Activated naive CD8-positive, alpha-beta T cell treated with anti-CD3 and anti-CD28 coated beads, Interleukin-2, amount 50 U/mL, for 24 hours (primary cell): ENCODE measurements at regions not wholly inside any gene's neighbourhood (a gene's known extent, or its start where the extent isn't known, plus 50 kb on each side); places are given as distances from the start of the nearest gene placed in this dataset.
"Not testable (repeated sequence)": the region's sequence is repeated elsewhere in the genome, so short reads cannot be mapped to it uniquely, and the experiment has no call there.

ENCODE experiments used
- ATAC-seq: fragments of 150-1000 bp; cut with Tn5 transposase; one replicate; pipeline ENCODE4 v1.10.0; 2021
- DNase-seq: peaks from one replicate; pipeline ENCODE4 v3.0.0; 2021
- H3K27ac Mint-ChIP-seq: one replicate; pipeline ENCODE4 v1.8.0; 2021; ENCODE audit warnings: mild to moderate bottlenecking, mixed read lengths
- H3K27me3 Mint-ChIP-seq: one replicate; pipeline ENCODE4 v1.8.0; 2021; ENCODE audit warnings: mixed read lengths
- H3K36me3 Mint-ChIP-seq: one replicate; pipeline ENCODE4 v1.8.0; 2021; ENCODE audit warnings: low read depth, mixed read lengths
- H3K4me1 Mint-ChIP-seq: one replicate; pipeline ENCODE4 v1.8.0; 2021; ENCODE audit warnings: mixed read lengths
- H3K4me3 Mint-ChIP-seq: one replicate; pipeline ENCODE4 v1.8.0; 2021; ENCODE audit warnings: mild to moderate bottlenecking, moderate library complexity, mixed read lengths
- H3K9me3 Mint-ChIP-seq: one replicate; pipeline ENCODE4 v1.8.0; 2021; ENCODE audit warnings: mixed read lengths

DNA sequence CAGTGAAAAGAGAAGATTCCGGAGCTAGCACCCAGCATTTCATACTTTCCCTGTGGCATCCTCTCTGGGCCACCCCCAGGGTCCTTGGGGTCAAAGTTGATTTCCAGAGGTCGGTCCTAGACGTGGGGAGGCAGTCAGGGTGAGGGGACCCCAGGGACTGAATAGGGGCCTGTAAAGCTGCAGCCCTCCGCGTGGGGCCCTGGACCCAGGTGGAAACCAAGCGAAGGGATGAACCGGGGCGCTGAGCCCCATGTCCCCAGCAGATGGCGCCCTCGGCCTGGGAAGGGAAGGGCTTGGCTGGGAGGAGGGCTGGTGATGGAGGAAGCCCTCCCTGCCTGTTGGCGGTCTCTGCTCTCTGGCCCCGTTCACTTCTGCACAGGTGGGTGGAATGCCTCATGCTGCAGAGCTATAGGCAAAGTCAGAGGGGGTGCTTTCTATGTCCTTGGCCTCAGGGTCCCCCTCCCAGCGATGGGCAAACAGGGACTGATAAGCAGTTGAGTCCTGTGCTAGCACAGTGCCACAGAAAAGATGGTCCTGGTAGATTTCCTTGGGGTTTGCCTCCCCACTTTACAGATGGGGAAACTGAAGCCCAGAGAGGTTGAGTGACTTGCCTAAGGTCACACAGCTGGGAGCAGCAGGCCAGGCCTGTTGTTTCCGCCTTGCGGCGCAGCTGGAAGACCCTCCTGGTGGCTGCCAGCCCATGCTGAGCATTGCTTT, 163.4 kb upstream of the CIBAR2 start:
- H3K36me3 Mint-ChIP-seq = no peaks in the 10 kb centered on the region
- no peaks in the 10 kb centered on the region for H3K9me3 Mint-ChIP-seq
- H3K4me1 Mint-ChIP-seq = no peaks in the 10 kb centered on the region
- peaks cover 2% of the 10 kb centered on the region for H3K27me3 Mint-ChIP-seq
- DNase-seq = peak; percentile 83
- no peak overlapping the region for H3K27ac Mint-ChIP-seq
- peak; percentile 74 for ATAC-seq
- H3K4me3 Mint-ChIP-seq = no peak overlapping the region

DNA sequence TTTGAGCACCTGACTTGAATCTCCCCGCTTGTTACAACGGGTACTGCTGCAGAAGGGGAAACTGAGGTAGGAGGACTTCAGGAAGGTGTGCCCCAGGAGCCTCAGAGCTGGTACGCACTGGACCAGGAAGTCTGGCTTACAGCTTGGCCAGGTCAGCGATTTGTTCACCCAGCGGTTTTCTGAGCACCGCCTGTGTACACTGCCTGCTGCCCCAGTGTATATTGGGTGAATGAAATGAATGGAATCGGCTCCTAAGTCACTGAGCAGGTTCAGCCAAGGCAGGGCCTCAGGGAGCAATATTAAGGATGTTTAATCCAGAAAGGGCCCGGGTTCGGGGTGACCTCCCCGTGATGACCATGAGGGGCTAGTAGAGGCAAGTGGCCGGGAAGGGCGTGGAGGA, 164.0 kb upstream of the CIBAR2 start:
- ATAC-seq = no peak
- H3K36me3 Mint-ChIP-seq = no peaks in the 10 kb centered on the region
- no peak overlapping the region for H3K4me3 Mint-ChIP-seq
- no peaks in the 10 kb centered on the region for H3K4me1 Mint-ChIP-seq
- H3K27ac Mint-ChIP-seq = no peak overlapping the region
- H3K9me3 Mint-ChIP-seq = no peaks in the 10 kb centered on the region
- DNase-seq = no peak
- H3K27me3 Mint-ChIP-seq = peaks cover 2% of the 10 kb centered on the region

DNA sequence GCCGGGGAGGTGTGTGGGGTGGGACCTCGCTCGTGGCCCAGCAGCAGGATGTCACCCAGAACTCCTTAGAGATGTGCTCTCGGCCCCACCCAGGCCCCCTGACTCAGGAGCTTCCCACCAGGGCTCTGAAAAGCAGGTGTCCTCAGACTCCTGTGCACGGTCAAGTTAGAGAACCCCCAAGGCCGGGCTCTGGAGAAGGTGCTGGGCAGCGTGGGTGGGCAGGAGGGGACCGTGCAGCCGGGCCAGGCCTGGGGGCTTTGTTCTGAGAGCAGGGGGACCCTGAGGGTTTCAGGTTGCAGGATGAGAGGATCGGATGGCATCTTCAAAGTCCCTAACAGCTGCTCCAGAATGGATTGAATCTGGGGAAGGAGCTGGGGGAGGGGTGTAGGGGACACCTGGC, 164.4 kb upstream of the CIBAR2 start:
- no peaks in the 10 kb centered on the region for H3K36me3 Mint-ChIP-seq
- H3K27ac Mint-ChIP-seq = no peak overlapping the region
- peaks cover 2% of the 10 kb centered on the region for H3K27me3 Mint-ChIP-seq
- no peak overlapping the region for H3K4me3 Mint-ChIP-seq
- no peaks in the 10 kb centered on the region for H3K4me1 Mint-ChIP-seq
- DNase-seq (no peak), ATAC-seq (no peak)
- no peaks in the 10 kb centered on the region for H3K9me3 Mint-ChIP-seq

DNA sequence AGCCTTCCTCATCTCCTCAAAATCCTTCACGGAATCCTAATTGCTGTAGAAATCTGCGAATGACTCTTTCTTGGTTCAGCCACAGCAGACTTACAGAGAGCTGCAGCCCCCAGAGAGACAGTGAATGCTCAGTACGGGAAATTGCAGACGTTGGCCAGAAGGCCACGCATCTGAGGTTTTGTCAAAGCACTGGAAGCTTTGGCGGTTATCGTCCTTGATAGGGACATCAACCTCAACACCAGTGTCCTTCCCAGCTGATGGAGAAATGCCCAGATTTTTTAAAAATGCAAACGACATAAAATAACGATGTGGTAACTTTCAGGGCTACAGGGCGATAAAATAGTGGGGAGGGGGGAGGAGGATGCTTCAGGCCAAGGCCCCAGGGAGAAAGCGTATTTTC, 166.6 kb upstream of the CIBAR2 start:
- H3K4me1 Mint-ChIP-seq = no peaks in the 10 kb centered on the region
- no peaks in the 10 kb centered on the region for H3K36me3 Mint-ChIP-seq
- no peak for DNase-seq
- ATAC-seq = no peak
- H3K27ac Mint-ChIP-seq = no peak overlapping the region
- no peaks in the 10 kb centered on the region for H3K9me3 Mint-ChIP-seq
- H3K4me3 Mint-ChIP-seq = no peak overlapping the region
- H3K27me3 Mint-ChIP-seq = no peaks in the 10 kb centered on the region

DNA sequence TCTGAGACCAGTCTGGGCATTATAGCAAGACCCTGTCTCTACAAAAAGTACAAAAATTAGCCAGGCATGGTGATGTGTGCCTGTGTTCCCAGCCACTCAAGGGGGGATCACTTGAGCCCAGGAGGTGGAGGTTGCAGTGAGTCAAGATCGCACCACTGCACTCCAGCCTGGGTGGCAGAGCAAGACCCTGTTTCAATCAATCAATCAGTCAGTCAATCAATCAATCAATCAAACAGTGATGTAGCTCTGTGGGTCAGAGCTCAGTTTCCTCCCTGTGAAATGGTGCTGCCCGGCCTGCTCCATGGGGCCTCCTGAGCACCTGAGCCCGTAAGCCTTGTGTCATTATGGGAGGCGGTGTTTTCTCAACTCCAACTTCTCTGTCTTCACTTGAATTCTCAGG, 167.1 kb upstream of the CIBAR2 start:
- Mint-ChIP-seq H3K4me1 (no peaks in the 10 kb centered on the region), H3K9me3 (no peaks in the 10 kb centered on the region), H3K4me3 (no peak overlapping the region), H3K27ac (no peak overlapping the region), H3K27me3 (no peaks in the 10 kb centered on the region), H3K36me3 (no peaks in the 10 kb centered on the region)
- DNase-seq = no peak
- no peak for ATAC-seq

DNA sequence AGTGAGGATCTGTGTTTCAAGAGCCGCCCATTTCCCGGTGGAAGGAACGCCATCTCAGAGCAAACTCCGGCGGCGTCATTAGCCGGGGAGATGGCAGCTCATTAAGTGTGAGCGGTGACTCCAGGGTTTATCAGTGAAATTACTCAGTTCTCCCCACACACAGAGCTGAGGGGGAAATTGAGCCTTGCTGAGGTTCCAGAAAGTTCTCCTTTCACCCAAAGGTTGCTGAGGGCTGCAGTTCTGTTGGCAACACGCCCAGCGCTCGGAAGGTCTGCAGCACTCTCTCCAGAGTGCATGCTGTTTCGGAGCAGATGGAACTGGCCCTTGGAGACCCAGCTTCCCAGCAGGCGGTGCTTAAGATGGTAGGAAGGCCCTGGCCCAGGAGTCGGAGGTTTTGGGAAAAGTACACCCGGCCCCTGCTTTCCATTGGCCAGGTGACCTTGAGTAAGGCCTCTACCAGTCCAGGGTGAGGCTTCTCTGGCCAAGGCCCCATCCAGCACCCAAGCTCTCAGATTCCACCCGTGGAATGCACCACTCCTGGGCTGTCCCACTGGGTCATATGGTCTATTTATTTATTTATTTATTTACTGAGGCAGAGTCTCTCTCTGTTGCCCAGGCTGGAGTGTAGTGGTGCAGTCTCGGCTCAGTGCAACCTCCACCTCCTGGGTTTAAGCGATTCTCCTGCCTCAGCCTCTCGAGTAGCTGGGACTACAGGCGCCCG, 167.7 kb upstream of the CIBAR2 start:
- no peaks in the 10 kb centered on the region for H3K27me3 Mint-ChIP-seq
- ATAC-seq (no peak), DNase-seq (no peak)
- H3K27ac Mint-ChIP-seq = no peak overlapping the region
- no peaks in the 10 kb centered on the region for H3K9me3 Mint-ChIP-seq
- H3K36me3 Mint-ChIP-seq = no peaks in the 10 kb centered on the region
- no peak overlapping the region for H3K4me3 Mint-ChIP-seq
- no peaks in the 10 kb centered on the region for H3K4me1 Mint-ChIP-seq

DNA sequence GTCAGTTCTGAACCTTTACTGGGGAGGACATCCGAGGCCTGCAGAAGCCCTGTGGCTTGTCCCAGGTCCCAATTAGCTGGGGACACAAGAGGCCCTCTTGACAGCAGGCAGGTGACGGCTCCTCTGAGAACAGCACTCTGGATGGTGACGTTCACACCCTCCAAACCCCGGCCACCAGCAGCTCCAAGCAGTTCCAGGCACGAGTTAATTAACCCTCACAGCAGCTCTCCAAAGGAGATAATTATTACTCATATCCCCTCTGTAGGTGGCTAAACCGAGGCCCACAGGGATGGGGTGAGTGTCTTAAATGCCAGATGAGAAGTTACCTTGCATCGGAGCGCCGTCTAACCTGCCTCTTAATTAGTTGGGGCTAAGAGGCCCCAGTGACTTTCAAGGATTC, 168.9 kb upstream of the CIBAR2 start:
- no peak overlapping the region for H3K27ac Mint-ChIP-seq
- H3K27me3 Mint-ChIP-seq = no peaks in the 10 kb centered on the region
- no peak for DNase-seq
- no peak for ATAC-seq
- no peaks in the 10 kb centered on the region for H3K9me3 Mint-ChIP-seq
- H3K4me3 Mint-ChIP-seq = no peak overlapping the region
- H3K36me3 Mint-ChIP-seq = no peaks in the 10 kb centered on the region
- H3K4me1 Mint-ChIP-seq = no peaks in the 10 kb centered on the region

DNA sequence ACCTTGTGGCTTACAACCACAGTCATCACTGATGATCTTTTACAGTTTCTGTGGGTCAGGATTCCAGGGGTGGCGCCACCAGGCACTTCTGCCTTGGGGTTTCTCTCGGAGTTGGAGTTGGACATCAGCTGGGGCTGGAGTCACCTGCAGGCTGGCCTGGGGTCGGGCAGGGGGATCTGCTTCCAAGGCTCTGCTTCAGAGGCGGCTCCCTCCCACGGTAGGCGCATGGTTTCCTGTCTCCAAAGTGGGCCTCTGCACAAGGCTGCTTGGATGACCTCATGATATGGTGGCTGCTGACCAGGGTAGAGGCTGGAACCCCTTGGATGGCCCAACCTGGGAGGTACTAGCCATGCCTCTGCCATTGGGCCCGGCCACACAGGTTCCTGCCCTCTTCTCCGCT, 170.6 kb upstream of the CIBAR2 start:
- Mint-ChIP-seq H3K9me3 (no peaks in the 10 kb centered on the region), H3K4me3 (no peak overlapping the region), H3K27ac (no peak overlapping the region), H3K27me3 (no peaks in the 10 kb centered on the region), H3K4me1 (no peaks in the 10 kb centered on the region), H3K36me3 (no peaks in the 10 kb centered on the region)
- DNase-seq (no peak), ATAC-seq (no peak)

DNA sequence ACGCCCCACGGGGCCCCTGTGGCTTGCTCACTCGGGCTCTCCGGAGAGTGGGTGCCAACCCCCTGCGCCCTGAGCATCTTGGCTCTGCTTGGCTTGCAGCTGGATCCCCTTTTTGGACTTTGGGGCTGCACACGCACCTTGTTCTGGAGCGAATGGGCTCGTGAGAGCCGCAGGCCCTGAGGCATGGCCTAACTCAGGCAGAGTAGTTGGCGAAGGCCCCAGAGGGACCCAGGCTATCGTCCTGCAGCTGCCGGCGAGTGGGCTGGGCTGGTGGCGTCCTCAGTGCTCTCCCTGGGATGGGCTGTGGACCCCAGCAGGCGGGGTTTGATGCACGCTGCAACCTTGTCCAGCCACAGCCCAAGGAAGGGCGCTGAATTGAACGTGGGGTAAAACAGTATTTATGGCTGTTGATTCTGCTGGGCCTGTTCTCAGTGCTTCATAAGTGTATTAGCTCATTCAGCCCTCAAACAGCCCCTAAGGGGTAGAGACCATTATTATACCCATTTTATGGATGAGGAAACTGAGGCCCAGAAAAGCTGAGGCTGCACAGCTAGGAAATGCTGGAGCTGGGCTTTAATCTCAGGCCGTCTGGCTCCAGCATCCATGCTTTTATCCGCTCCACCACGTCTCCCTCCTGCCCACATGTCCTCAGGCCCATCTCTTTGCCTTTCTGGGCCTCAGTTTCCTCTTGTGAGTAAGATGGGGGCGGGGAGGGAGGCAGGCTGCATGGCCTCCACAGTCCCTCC, 171.2 kb upstream of the CIBAR2 start:
- Mint-ChIP-seq H3K27ac (no peak overlapping the region), H3K36me3 (no peaks in the 10 kb centered on the region), H3K4me1 (no peaks in the 10 kb centered on the region), H3K27me3 (no peaks in the 10 kb centered on the region), H3K9me3 (no peaks in the 10 kb centered on the region), H3K4me3 (no peak overlapping the region)
- DNase-seq = no peak
- no peak for ATAC-seq

DNA sequence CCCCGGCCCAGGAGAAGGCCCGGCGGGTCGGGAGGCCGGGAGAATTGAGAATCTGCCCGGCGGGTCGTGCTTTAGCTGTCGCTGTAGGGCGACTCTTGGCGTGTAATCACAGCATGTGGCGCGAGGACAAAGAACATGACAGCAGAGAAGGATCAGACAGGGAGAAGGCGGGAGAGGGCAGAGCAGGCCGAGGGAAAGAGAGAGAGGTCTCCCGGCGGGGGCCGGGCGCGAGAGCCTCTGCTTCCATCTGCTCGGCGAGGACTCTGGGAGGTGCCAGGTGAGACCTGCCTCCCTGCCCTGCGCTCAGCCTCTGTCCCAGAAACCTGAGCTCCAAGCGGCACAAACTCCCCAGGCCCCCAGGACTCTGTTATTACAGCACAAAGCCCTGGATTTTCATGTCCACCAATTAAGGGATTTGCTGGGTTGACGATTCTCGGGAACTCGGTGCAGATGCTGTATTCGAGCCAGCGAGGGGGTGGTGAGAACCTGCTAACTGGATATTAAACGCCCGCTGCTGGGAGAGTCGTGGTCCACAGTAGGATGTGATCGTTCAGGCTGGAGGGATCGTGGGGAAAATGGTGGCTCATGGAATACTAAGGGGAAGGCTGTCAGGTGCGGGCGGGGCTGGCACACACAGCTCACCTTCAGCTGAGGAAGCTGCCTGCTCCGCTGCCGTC, 172.0 kb upstream of the CIBAR2 start:
- no peak overlapping the region for H3K4me3 Mint-ChIP-seq
- ATAC-seq (no peak), DNase-seq (no peak)
- no peaks in the 10 kb centered on the region for H3K27me3 Mint-ChIP-seq
- no peak overlapping the region for H3K27ac Mint-ChIP-seq
- H3K36me3 Mint-ChIP-seq = no peaks in the 10 kb centered on the region
- H3K9me3 Mint-ChIP-seq = no peaks in the 10 kb centered on the region
- H3K4me1 Mint-ChIP-seq = no peaks in the 10 kb centered on the region

DNA sequence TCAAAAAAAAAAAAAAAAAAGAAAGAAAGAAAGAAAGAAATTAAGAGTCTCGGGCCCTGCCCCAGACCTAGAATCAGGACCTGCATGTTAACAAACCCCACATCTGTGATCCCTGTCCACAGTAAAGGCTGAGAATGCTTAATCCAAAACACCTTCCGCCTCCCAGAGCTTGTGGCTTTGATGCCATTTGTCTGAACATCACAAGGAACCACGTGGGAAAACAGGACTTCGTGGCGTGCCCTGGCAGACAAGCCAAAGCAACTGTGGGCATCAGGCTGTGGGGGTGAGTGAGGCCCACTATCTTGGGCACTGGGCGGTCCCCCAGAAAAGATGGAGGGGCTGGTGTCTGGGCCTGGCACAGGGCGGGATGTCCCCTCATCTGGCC, 173.4 kb upstream of the CIBAR2 start:
- H3K4me1 Mint-ChIP-seq = no peaks in the 10 kb centered on the region
- H3K27me3 Mint-ChIP-seq = no peaks in the 10 kb centered on the region
- H3K9me3 Mint-ChIP-seq = no peaks in the 10 kb centered on the region
- no peak overlapping the region for H3K27ac Mint-ChIP-seq
- no peaks in the 10 kb centered on the region for H3K36me3 Mint-ChIP-seq
- ATAC-seq (no peak), DNase-seq (no peak)
- no peak overlapping the region for H3K4me3 Mint-ChIP-seq

DNA sequence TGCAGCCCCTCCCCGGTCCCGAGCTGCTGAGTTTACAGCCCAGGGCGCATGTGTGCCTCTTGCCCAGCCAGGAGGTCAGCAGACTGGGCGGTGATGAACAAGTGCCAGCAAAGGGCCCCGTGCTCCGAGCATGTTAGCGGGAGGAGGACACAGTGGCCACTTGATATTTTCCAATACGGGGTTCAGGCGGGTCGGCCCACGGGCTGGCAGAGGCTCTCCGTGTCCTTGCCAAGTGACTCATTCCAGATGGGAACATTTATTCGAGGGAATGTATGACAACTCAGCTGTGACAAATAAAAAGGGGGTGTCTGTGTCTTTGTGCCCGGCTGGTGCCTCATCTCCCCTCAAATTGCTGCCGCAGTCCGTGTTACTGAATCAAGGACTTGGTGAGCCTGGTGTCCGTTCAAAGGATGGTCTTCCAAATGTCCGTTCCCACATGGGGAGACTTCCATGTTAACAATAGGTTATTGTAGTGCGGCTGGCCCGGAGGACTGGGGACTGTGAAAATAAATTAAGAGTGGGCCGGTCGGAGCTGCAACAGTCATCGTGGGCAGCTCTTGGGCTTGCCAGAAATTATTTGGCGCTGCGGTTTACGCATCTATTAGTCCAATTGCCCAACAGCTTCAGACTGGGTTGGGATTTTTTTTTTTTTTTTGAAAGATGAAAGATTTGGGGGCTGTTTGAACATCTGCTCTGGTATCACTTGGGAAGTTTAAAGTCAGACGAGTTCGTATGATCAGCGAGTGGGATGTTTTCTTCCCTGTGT, 174.0 kb upstream of the CIBAR2 start:
- Mint-ChIP-seq H3K27ac (no peak overlapping the region), H3K4me1 (no peaks in the 10 kb centered on the region), H3K27me3 (no peaks in the 10 kb centered on the region), H3K9me3 (no peaks in the 10 kb centered on the region), H3K4me3 (no peak overlapping the region), H3K36me3 (no peaks in the 10 kb centered on the region)
- DNase-seq (no peak), ATAC-seq (no peak)

DNA sequence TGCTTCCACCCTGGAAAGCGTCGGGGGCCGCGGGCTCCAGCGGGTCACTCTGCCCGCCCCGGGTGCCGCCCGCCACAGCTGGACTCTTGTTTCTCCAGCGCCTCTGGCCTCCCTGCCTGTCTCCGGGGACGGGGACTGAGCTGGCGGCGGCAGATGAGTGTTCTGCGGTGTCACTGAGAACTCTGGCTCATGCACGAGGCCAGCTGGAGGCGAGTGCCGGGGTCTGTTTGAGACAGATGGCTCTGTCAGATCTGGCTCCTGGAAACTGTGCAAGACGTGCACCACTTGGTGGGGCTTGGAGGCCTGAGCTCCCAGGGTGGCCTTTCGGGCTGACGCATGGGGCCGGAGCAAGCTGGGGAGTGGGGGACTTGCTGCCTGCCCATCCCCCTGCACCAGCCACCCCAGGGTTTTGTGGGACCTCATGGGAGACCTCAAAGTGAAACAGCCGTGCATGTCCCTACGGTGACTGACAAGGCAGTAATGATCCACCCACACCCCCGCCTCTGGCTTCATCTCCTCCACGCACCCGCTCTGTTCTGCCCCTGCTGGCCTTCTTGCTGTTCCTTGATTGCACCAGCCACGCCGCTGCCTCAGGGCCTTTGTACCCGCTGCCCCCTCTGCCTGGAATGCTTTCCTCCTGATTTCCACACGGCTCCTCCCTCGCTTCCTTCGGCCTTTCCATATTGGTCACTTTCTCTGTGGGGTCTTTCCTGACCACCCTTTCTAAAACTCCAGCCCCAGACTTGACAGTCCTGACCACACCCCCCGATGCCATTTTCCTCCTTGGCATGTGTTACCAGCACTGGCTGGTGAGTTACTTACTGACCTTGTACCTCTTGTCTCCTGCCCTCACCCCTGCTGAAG, 174.9 kb upstream of the CIBAR2 start:
- ATAC-seq = no peak
- no peaks in the 10 kb centered on the region for H3K36me3 Mint-ChIP-seq
- no peaks in the 10 kb centered on the region for H3K27me3 Mint-ChIP-seq
- no peak overlapping the region for H3K4me3 Mint-ChIP-seq
- no peak overlapping the region for H3K27ac Mint-ChIP-seq
- DNase-seq = no peak
- H3K4me1 Mint-ChIP-seq = no peaks in the 10 kb centered on the region
- H3K9me3 Mint-ChIP-seq = no peaks in the 10 kb centered on the region

DNA sequence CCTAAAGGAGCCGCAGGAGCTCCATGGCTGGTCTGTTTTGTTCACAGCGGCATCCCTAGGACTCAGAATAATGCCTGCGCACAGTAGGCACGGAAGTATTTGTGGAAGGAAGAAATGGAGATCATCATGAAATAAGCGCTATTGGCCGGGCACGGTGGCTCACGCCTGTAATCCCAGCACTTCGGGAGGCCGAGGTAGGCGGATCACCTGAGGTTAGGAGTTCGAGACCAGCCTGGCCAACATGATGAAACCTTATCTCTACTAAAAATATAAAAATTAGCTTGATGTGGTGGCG, 175.5 kb upstream of the CIBAR2 start:
- not testable (repeated sequence) for DNase-seq, H3K4me3 Mint-ChIP-seq, ATAC-seq, H3K4me1 Mint-ChIP-seq, H3K27me3 Mint-ChIP-seq, H3K9me3 Mint-ChIP-seq, H3K36me3 Mint-ChIP-seq, H3K27ac Mint-ChIP-seq
